ENCODE measurements at regions not wholly inside any gene's neighbourhood (a gene's known extent, or its start where the extent isn't known, plus 50 kb on each side); places are given as distances from the start of the nearest gene placed in this dataset.

- H3K4me3 Mint-ChIP-seq, result no peak overlapping the region
- no peak for TF ChIP-seq CTCF (IDR thresholded peaks at IDR 0.05; ENCODE audit: unreplicated experiment)
- DNase-seq (ENCODE audit: low spot score in 2 of 2, unreplicated experiment in 2 of 2), result no peak
- H3K36me3 Mint-ChIP-seq, result no peaks in the 10 kb centered on the region
- H3K4me1 Mint-ChIP-seq, result peaks cover 2% of the 10 kb centered on the region
- no peaks in the 10 kb centered on the region for H3K9me3 Mint-ChIP-seq
- no peaks in the 10 kb centered on the region for H3K27me3 Mint-ChIP-seq (ENCODE audit: low read depth)
- H3K27ac Mint-ChIP-seq, result no peak overlapping the region
Observed at GRCh38 chr10:4758256-4758655, 67.8 kb upstream of the AKR1E2 start.

GRCh38 chr10:4755286-4755989, 70.6 kb upstream of the AKR1E2 start:
- TF ChIP-seq CTCF (IDR thresholded peaks at IDR 0.05; ENCODE audit: unreplicated experiment), result no peak
- Mint-ChIP-seq H3K4me1 (peaks cover 2% of the 10 kb centered on the region), H3K27ac (no peak overlapping the region), H3K36me3 (no peaks in the 10 kb centered on the region), H3K9me3 (no peaks in the 10 kb centered on the region), H3K4me3 (no peak overlapping the region), H3K27me3 (ENCODE audit: low read depth) (no peaks in the 10 kb centered on the region)
- no peak for DNase-seq (ENCODE audit: low spot score in 2 of 2, unreplicated experiment in 2 of 2)

- Mint-ChIP-seq H3K4me1 (peaks cover 2% of the 10 kb centered on the region), H3K36me3 (no peaks in the 10 kb centered on the region), H3K4me3 (no peak overlapping the region), H3K9me3 (no peaks in the 10 kb centered on the region), H3K27me3 (ENCODE audit: low read depth) (no peaks in the 10 kb centered on the region), H3K27ac (no peak overlapping the region)
- TF ChIP-seq CTCF (IDR thresholded peaks at IDR 0.05; ENCODE audit: unreplicated experiment), result no peak
- DNase-seq (ENCODE audit: low spot score in 2 of 2, unreplicated experiment in 2 of 2), result no peak
Observed at GRCh38 chr10:4754143-4754542, 71.9 kb upstream of the AKR1E2 start.

- DNase-seq (ENCODE audit: low spot score in 2 of 2, unreplicated experiment in 2 of 2), result no peak
- no peaks in the 10 kb centered on the region for H3K36me3 Mint-ChIP-seq
- H3K27me3 Mint-ChIP-seq (ENCODE audit: low read depth), result peaks cover 2% of the 10 kb centered on the region
- no peak for TF ChIP-seq CTCF (IDR thresholded peaks at IDR 0.05; ENCODE audit: unreplicated experiment)
- H3K27ac Mint-ChIP-seq, result no peak overlapping the region
- no peaks in the 10 kb centered on the region for H3K9me3 Mint-ChIP-seq
- H3K4me3 Mint-ChIP-seq, result no peak overlapping the region
- H3K4me1 Mint-ChIP-seq, result peaks cover 2% of the 10 kb centered on the region
Observed at GRCh38 chr10:4751211-4751610, 74.8 kb upstream of the AKR1E2 start.

GRCh38 chr10:4749271-4749574, 76.8 kb upstream of the AKR1E2 start:
- no peak overlapping the region for H3K27ac Mint-ChIP-seq
- no peaks in the 10 kb centered on the region for H3K36me3 Mint-ChIP-seq
- peaks cover 2% of the 10 kb centered on the region for H3K9me3 Mint-ChIP-seq
- peaks cover 2% of the 10 kb centered on the region for H3K27me3 Mint-ChIP-seq (ENCODE audit: low read depth)
- DNase-seq (ENCODE audit: low spot score in 2 of 2, unreplicated experiment in 2 of 2), result no peak
- peaks cover 2% of the 10 kb centered on the region for H3K4me1 Mint-ChIP-seq
- no peak overlapping the region for H3K4me3 Mint-ChIP-seq
- no peak for TF ChIP-seq CTCF (IDR thresholded peaks at IDR 0.05; ENCODE audit: unreplicated experiment)
